ENCODE measurements at regions not wholly inside any gene's neighbourhood (a gene's known extent, or its start where the extent isn't known, plus 50 kb on each side); places are given as distances from the start of the nearest gene placed in this dataset.

- TF ChIP-seq GATA2 (IDR thresholded peaks at IDR 0.05; ENCODE audit: low read depth, low read length) = no peak
- TF ChIP-seq GATA3 (IDR thresholded peaks at IDR 0.05; ENCODE audit: low read depth, low read length) = no peak
Observed at GRCh38 chr6:40831381-40831780, 207.6 kb downstream of the UNC5CL start.

Data from SH-SY5Y (cell line).